ENCODE measurements at regions not wholly inside any gene's neighbourhood (a gene's known extent, or its start where the extent isn't known, plus 50 kb on each side); places are given as distances from the start of the nearest gene placed in this dataset.

DNA sequence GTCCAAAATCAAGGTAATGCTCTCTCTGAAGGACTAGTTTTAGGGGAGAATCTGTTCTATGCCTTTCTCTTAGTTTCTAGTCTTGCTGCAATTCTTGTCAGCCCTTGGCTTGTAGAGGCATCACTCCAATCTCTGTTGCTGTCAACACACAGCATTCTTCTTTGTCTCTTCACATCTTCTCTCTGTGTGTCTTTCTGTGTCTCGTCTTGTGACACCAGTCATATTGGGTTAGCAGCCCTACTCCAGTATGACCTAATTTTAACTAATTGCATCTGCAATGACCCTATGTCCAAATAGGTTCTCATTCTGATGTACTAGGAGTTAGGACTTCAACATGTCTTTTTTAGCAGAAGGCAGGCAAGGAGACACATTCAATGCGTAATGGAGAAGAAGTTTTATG lies 1110.6 kb downstream of the DTWD2 start:
- no peak for DNase-seq

DNA sequence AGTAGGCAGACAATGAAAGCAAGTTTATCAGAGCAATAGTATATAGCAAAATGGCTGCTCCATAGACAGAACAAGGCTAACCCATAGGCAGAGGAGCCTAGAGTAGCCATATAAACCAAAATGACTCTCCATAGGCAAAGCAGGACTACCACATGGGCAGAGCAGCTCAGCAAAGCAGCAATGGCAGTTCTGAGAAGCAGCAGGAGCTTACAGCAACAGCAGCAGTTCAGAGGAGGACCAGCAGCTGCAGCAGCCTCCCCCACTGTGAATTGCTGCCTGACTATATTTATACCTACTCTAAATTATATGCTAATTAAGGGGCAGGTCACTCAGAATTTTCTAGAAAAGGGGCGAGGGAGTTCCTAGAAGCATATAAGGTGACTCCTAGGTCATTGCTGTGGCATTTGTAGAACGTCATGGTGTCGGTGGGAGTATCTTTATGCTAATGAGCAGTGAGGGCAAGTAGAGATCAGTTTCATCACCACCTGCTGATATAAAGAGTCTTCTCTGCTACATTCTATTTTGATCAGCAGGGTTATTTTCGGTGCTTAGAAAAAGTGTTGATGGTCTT lies 1115.5 kb downstream of the DTWD2 start:
- no peak for DNase-seq

GRCh38 chr5:117869596-117869995 lies 1118.8 kb downstream of the DTWD2 start:
- DNase-seq = no peak

- peak; percentile 52 for DNase-seq
These were observed 1124.6 kb downstream of the DTWD2 start for GRCh38 chr5:117863586-117864296.

DNA sequence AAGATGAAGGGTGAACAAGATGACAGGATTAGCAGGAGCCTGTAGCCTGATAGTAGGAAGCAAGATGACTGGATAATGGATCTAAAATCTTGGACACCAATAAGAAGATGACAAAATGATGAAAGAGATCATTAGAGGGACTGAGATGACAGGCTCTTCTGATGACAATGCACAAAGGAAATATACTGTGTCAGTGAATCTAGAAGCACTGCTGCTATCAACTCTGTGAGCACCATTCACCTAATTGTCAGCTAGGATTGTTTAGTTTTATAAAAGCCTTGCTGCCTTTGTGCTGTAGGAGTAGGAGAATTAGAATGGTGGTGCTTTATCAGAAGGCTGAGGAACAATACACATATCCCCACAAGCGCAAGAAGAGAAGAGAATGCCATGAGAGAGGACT lies 1127.8 kb downstream of the DTWD2 start:
- DNase-seq = no peak

DNA sequence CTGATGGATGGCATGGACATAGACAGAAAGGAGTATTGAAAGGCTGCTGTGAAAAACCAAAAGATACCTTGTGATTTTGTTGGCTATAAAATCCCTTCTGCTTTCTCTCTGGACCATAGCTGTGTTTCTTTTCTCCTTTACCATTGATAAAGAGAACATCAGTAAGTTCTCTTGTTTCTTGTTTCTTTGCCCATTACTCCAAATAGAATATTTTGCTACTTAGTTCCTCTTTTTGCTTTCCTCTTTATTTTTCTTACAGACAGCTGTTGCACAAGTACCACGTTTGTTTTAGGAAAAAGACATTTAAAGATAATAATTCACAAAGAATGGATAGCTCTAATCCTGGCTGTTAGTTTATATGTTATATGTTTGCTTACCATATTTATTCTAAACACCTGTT lies 1129.2 kb downstream of the DTWD2 start:
- DNase-seq = peak; percentile 13

GRCh38 chr5:117856713-117857112 lies 1131.6 kb downstream of the DTWD2 start:
- no peak for DNase-seq

GRCh38 chr5:117837786-117838185 lies 1150.6 kb downstream of the DTWD2 start:
- no peak for DNase-seq

GRCh38 chr5:117833691-117834090 lies 1154.7 kb downstream of the DTWD2 start:
- DNase-seq = no peak

DNA sequence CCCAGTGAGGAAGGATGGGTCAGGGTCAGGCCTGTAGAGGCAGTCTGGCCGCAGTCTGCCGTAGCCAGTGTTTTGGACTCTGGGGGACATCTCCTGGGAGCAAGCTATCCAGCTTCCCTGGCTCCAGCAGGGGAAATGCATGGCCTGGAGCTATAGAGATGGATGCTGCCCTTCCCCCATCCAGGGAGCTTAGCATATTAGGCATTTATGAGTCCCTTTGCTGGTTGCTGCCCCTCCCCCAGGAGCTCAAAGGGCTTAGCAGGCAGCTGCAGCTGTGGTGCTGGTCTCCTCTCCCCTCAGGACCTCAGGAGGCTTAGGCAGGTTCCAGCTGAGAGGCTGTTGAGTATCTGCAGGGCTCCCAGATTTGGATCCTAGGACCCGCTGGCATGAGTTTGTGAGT lies 1158.7 kb downstream of the DTWD2 start:
- DNase-seq = no peak

DNA sequence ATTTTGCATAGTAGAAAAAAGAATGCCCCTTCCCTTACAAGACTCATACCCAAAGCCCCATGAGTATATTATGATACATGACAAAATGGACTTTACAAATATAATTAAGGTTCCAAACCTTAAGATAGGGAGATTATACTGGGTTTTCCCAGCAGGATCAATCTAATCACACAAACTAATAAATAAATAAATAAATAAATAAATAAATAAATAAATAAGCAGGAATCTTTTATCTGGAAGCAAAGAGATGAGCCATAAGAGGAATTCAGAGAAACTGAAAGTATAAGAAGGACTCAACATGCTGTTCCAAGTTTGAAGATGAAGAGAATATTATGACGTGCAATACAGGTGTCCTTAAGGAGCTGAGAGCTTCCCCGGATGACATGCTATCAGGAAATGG lies 1174.5 kb downstream of the DTWD2 start:
- DNase-seq = no peak

GRCh38 chr5:117812861-117813260 lies 1175.5 kb downstream of the DTWD2 start:
- DNase-seq = peak; percentile 45

GRCh38 chr5:117809251-117809650 lies 1179.1 kb downstream of the DTWD2 start:
- no peak for DNase-seq

DNA sequence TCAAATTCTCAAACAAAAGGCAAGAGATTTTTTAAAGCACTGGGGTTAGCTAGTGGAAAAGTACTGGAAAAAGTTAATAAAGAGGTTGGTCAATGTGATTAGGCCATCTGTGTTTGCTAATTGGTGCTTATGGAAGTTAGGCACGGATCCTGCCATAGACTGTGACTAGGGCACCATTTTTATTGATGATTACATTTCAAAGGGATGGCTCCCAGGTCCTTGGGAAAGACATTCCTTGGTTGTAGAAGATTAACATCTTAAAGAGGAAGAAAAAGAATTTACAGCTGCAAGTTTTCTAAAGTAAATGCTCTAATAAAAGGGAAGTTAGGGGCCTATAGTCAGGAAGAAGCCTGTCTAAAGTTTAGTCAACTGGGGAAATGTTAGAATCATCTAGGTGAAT lies 1183.3 kb downstream of the DTWD2 start:
- DNase-seq = no peak

GRCh38 chr5:117803533-117803932 lies 1184.8 kb downstream of the DTWD2 start:
- DNase-seq = no peak

DNA sequence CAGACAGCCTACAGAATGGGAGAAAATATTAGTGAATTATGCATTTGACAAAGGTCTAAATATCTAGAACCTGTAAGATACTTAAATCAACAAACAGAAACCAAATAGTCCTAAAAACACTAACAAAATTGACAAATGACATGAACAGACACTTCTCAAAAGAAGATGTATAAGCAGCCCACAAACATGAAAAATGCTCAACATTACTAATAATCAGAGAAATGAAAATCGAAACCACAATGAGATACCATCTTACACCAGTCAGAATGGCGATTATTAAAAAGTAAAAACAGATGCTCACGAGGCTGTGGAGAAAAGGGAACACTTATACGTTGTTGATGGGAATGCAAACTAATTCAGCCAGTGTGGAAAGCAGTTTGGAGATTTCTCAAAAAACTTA lies 1186.8 kb downstream of the DTWD2 start:
- no peak for DNase-seq

DNA sequence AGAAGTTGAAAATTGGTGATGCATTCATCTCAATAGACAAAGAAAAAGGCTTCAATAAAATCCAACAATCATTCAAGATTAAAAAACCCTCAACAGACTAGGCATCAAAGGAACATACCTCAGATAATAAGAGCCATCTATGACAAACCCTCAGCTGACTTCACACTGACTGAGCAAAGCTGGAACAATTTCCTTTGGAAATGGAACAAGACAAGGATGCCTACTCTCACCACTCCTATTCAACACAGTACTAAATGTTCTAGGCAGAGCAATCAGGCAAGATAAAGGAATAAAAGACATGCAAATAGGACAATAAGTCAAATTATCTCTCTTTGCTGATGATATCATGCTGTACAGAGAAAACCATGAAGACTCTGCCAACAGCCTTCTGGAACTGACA lies 1188.1 kb downstream of the DTWD2 start:
- DNase-seq = no peak

DNA sequence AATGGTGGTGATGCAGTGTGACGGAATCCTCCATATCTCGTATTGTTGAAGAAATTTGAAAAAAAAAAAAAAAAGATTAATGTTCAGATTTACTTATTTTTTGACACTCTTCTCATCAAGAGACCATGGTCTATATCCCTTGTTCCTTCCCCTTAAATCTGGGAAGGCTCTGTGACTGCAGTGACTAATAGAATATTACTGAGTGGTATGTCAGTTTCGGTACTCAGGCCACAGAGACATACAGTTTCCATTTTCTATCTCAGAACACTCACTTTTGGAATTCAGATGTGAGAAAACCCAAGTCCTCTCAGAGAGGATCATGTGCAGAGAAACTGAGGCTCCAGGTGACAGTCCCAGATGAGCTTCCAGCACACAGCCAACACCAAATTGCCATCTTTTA lies 1193.5 kb downstream of the DTWD2 start:
- no peak for DNase-seq

DNA sequence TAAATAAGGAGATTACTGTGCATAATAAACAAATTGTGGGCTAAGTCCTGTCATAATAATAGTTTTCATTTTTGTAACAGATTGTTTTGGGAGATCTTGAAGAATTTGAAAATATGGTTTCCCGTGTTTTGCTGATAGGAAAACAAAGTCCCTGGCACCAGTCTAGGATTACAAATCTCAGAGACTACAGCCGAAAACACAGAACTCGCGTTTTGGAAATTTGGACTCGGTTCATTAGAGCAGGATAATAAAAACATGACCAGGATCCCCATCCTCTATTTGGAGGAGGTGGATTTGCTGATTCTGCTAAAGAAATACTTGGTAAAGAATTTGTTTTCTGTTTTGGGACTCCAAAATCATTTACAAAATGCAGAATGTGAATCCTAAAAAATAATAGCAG lies 1194.4 kb downstream of the DTWD2 start:
- no peak for DNase-seq

DNA sequence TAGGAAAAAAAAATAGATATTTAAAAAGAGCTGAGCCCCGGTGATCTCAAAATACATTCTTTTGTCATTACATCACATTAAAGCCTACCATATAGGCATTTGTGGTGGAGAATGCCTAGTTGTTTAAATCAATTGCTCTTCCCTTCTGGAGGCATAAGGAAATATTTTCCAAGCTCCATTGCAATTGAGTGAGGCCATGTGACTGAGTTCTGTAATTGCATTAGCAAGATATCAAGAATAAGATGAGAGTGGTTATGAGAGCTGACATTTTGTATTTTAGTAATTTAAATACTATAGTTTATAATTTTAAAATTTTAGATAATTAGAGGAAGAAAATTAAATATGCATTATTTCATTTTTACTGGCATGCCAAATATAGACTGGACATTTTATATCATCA lies 1195.9 kb downstream of the DTWD2 start:
- no peak for DNase-seq

DNA sequence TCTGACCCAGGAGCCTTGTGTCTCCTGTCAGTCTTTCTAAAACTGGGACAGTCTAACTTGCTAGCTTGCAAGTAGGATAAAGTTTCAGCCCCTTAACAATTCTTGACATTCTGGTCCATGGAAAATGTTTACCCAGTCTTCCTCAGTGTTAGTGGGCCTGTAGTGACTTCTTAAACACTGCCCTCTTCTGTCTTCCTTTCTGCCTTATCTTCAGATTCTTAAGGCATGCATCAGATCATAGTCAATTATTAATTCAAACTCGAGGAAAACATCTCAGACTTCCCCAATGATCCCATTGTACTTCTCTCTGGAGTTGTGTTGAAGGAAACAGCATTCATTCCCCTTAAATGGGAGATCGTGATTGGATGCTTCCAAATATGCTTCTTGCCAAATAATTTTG lies 1199.8 kb downstream of the DTWD2 start:
- DNase-seq = no peak

GRCh38 chr5:117779171-117779570 lies 1204.5 kb upstream of the SEMA6A start:
- no peak for DNase-seq

GRCh38 chr5:117776977-117777376 lies 1202.4 kb upstream of the SEMA6A start:
- no peak for DNase-seq

GRCh38 chr5:117769877-117770276 lies 1195.3 kb upstream of the SEMA6A start:
- DNase-seq = no peak

GRCh38 chr5:117763271-117763670 lies 1188.6 kb upstream of the SEMA6A start:
- no peak for DNase-seq

Measured in hematopoietic multipotent progenitor cell treated with erythropoietin and hydrocortisone succinate and interleukin-3 and kit ligand, for 6 days (in vitro differentiated cells).